SU-DHL-6 (cell line): ENCODE measurements at regions not wholly inside any gene's neighbourhood (a gene's known extent, or its start where the extent isn't known, plus 50 kb on each side); places are given as distances from the start of the nearest gene placed in this dataset.

Experiments used
- EZH2phosphoT487 ChIP-seq: fragments of 200-600 bp; sonication (generic), shearing (Covaris generic); conservative IDR thresholded peaks from 2 replicates; pipeline ENCODE4 v1.6.1; 2018; ENCODE audit warnings: mild to moderate bottlenecking, antibody characterized with exemption, low read length, moderate library complexity, mixed read lengths
- TF ChIP-seq, protein P1 (sequence below): fragments of 200-600 bp; sonication (generic); IDR thresholded peaks from one replicate; pipeline ENCODE4 v1.5.1; 2017; ENCODE audit warnings: antibody characterized with exemption, mild to moderate bottlenecking, low read length, moderate library complexity; ENCODE audit not compliant: insufficient read depth, poor library complexity, severe bottlenecking

DNA sequence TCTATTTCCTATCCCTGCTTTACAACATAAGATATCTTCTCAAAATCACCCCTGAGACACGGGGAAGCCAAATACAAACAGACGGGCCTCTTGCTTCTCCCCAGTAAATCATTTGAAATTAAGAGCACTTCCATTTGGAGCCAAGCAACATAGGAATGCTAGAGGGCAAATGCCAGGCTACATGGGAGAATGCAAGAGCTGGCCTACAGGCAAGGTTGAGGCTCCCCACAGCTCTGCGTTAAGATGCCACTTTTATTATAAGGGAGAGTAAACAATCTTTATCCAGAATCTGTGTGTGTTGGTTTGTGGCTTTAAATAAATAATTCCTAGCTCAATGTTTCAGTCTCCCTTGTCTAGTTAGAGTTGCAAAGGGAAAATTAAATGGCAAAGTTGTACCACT, 305.1 kb upstream of the KCNH8 start:
- TF ChIP-seq, protein P1, sequence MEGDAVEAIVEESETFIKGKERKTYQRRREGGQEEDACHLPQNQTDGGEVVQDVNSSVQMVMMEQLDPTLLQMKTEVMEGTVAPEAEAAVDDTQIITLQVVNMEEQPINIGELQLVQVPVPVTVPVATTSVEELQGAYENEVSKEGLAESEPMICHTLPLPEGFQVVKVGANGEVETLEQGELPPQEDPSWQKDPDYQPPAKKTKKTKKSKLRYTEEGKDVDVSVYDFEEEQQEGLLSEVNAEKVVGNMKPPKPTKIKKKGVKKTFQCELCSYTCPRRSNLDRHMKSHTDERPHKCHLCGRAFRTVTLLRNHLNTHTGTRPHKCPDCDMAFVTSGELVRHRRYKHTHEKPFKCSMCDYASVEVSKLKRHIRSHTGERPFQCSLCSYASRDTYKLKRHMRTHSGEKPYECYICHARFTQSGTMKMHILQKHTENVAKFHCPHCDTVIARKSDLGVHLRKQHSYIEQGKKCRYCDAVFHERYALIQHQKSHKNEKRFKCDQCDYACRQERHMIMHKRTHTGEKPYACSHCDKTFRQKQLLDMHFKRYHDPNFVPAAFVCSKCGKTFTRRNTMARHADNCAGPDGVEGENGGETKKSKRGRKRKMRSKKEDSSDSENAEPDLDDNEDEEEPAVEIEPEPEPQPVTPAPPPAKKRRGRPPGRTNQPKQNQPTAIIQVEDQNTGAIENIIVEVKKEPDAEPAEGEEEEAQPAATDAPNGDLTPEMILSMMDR, result no peak
- no peak for TF ChIP-seq EZH2phosphoT487
